ENCODE measurements at regions not wholly inside any gene's neighbourhood (a gene's known extent, or its start where the extent isn't known, plus 50 kb on each side); places are given as distances from the start of the nearest gene placed in this dataset.

- H3K27ac ChIP-seq (ENCODE audit: low read depth, low read length), result no peak overlapping the region
- H3K23ac ChIP-seq (ENCODE audit: low read length), result no peak overlapping the region
- no peak overlapping the region for H3K14ac ChIP-seq (ENCODE audit: low read length)
- H3K79me2 ChIP-seq (ENCODE audit: control insufficient read depth, insufficient read depth, low read length, poor library complexity), result no peaks in the 10 kb centered on the region
- no peak overlapping the region for H4K91ac ChIP-seq (ENCODE audit: low read depth, low read length)
- H3K4me2 ChIP-seq (ENCODE audit: low read length), result no peak overlapping the region
- no peak overlapping the region for H3K18ac ChIP-seq (ENCODE audit: low read length)
- no peak overlapping the region for H3K4ac ChIP-seq (ENCODE audit: low read depth, low read length)
- no peak overlapping the region for H4K12ac ChIP-seq (ENCODE audit: low read depth, low read length)
- H3K27me3 ChIP-seq (ENCODE audit: insufficient read depth, low read length), result no peaks in the 10 kb centered on the region
- H4K8ac ChIP-seq (ENCODE audit: low read depth, low read length), result no peak overlapping the region
- no peaks in the 10 kb centered on the region for H3K36me3 ChIP-seq (ENCODE audit: control insufficient read depth in 1 of 2, insufficient read depth in 2 of 2, low read length in 2 of 2)
- no peak overlapping the region for H3K9ac ChIP-seq (ENCODE audit: low read length)
- H2BK120ac ChIP-seq (ENCODE audit: insufficient read depth, low read length, poor library complexity), result no peak overlapping the region
- no peak for DNase-seq
- no peak overlapping the region for H3K4me3 ChIP-seq (ENCODE audit: low read depth, low read length)
- no peaks in the 10 kb centered on the region for H3K4me1 ChIP-seq (ENCODE audit: control insufficient read depth in 1 of 2, insufficient read depth in 2 of 2, low read length in 2 of 2)
- H2BK12ac ChIP-seq (ENCODE audit: low read length), result no peak overlapping the region
- no CpG with 5 or more reads among the region's 12 CpGs for WGBS (ENCODE audit: extremely low coverage, insufficient coverage, insufficient read length)
- H2BK5ac ChIP-seq (ENCODE audit: low read depth, low read length, poor library complexity), result no peak overlapping the region
- no peaks in the 10 kb centered on the region for H3K79me1 ChIP-seq (ENCODE audit: low read length)
- H2AK5ac ChIP-seq (ENCODE audit: low read length), result no peak overlapping the region
- H3K9me3 ChIP-seq (ENCODE audit: insufficient read depth, low read depth, low read length), result peaks cover 7% of the 10 kb centered on the region
- no peak overlapping the region for H2AFZ ChIP-seq (ENCODE audit: insufficient read depth, low read length, poor library complexity)
Measured at GRCh38 chr1:4554271-4554865, 100.0 kb upstream of the AJAP1 start.

GRCh38 chr1:4557949-4558348, 96.5 kb upstream of the AJAP1 start:
- H2BK120ac ChIP-seq (ENCODE audit: insufficient read depth, low read length, poor library complexity), result no peak overlapping the region
- no peak overlapping the region for H3K14ac ChIP-seq (ENCODE audit: low read length)
- H3K79me1 ChIP-seq (ENCODE audit: low read length), result no peaks in the 10 kb centered on the region
- DNase-seq, result no peak
- H2BK5ac ChIP-seq (ENCODE audit: low read depth, low read length, poor library complexity), result no peak overlapping the region
- H2AK5ac ChIP-seq (ENCODE audit: low read length), result no peak overlapping the region
- peaks cover 4% of the 10 kb centered on the region for H3K9me3 ChIP-seq (ENCODE audit: insufficient read depth, low read depth, low read length)
- H3K9ac ChIP-seq (ENCODE audit: low read length), result no peak overlapping the region
- H3K27me3 ChIP-seq (ENCODE audit: insufficient read depth, low read length), result no peaks in the 10 kb centered on the region
- H3K27ac ChIP-seq (ENCODE audit: low read depth, low read length), result no peak overlapping the region
- H2BK12ac ChIP-seq (ENCODE audit: low read length), result no peak overlapping the region
- no peak overlapping the region for H3K4me2 ChIP-seq (ENCODE audit: low read length)
- no peak overlapping the region for H3K23ac ChIP-seq (ENCODE audit: low read length)
- WGBS (ENCODE audit: extremely low coverage, insufficient coverage, insufficient read length), result no CpG with 5 or more reads among the region's 5 CpGs
- H4K12ac ChIP-seq (ENCODE audit: low read depth, low read length), result no peak overlapping the region
- no peak overlapping the region for H3K4ac ChIP-seq (ENCODE audit: low read depth, low read length)
- H3K36me3 ChIP-seq (ENCODE audit: control insufficient read depth in 1 of 2, insufficient read depth in 2 of 2, low read length in 2 of 2), result no peaks in the 10 kb centered on the region
- no peak overlapping the region for H3K4me3 ChIP-seq (ENCODE audit: low read depth, low read length)
- no peaks in the 10 kb centered on the region for H3K4me1 ChIP-seq (ENCODE audit: control insufficient read depth in 1 of 2, insufficient read depth in 2 of 2, low read length in 2 of 2)
- H4K91ac ChIP-seq (ENCODE audit: low read depth, low read length), result no peak overlapping the region
- no peak overlapping the region for H3K18ac ChIP-seq (ENCODE audit: low read length)
- H2AFZ ChIP-seq (ENCODE audit: insufficient read depth, low read length, poor library complexity), result no peak overlapping the region
- H3K79me2 ChIP-seq (ENCODE audit: control insufficient read depth, insufficient read depth, low read length, poor library complexity), result no peaks in the 10 kb centered on the region
- no peak overlapping the region for H4K8ac ChIP-seq (ENCODE audit: low read depth, low read length)

GRCh38 chr1:4561205-4561604, 93.2 kb upstream of the AJAP1 start:
- no CpG with 5 or more reads among the region's 10 CpGs for WGBS (ENCODE audit: extremely low coverage, insufficient coverage, insufficient read length)
- Histone ChIP-seq H4K91ac (ENCODE audit: low read depth, low read length) (no peak overlapping the region), H3K23ac (ENCODE audit: low read length) (no peak overlapping the region), H3K4ac (ENCODE audit: low read depth, low read length) (no peak overlapping the region), H4K12ac (ENCODE audit: low read depth, low read length) (no peak overlapping the region), H3K4me1 (ENCODE audit: control insufficient read depth in 1 of 2, insufficient read depth in 2 of 2, low read length in 2 of 2) (no peaks in the 10 kb centered on the region), H2BK120ac (ENCODE audit: insufficient read depth, low read length, poor library complexity) (no peak overlapping the region), H3K4me2 (ENCODE audit: low read length) (no peak overlapping the region), H3K27me3 (ENCODE audit: insufficient read depth, low read length) (no peaks in the 10 kb centered on the region), H3K79me2 (ENCODE audit: control insufficient read depth, insufficient read depth, low read length, poor library complexity) (no peaks in the 10 kb centered on the region), H4K8ac (ENCODE audit: low read depth, low read length) (no peak overlapping the region), H3K9me3 (ENCODE audit: insufficient read depth, low read depth, low read length) (peaks cover 7% of the 10 kb centered on the region), H3K14ac (ENCODE audit: low read length) (no peak overlapping the region), H2BK12ac (ENCODE audit: low read length) (no peak overlapping the region), H3K27ac (ENCODE audit: low read depth, low read length) (no peak overlapping the region), H2AFZ (ENCODE audit: insufficient read depth, low read length, poor library complexity) (no peak overlapping the region), H3K9ac (ENCODE audit: low read length) (no peak overlapping the region), H2BK5ac (ENCODE audit: low read depth, low read length, poor library complexity) (no peak overlapping the region), H3K4me3 (ENCODE audit: low read depth, low read length) (no peak overlapping the region), H3K79me1 (ENCODE audit: low read length) (no peaks in the 10 kb centered on the region), H3K36me3 (ENCODE audit: control insufficient read depth in 1 of 2, insufficient read depth in 2 of 2, low read length in 2 of 2) (no peaks in the 10 kb centered on the region), H2AK5ac (ENCODE audit: low read length) (no peak overlapping the region), H3K18ac (ENCODE audit: low read length) (no peak overlapping the region)
- DNase-seq, result no peak

GRCh38 chr1:4562321-4562720, 92.1 kb upstream of the AJAP1 start:
- Histone ChIP-seq H3K79me1 (ENCODE audit: low read length) (no peaks in the 10 kb centered on the region), H4K91ac (ENCODE audit: low read depth, low read length) (no peak overlapping the region), H2BK5ac (ENCODE audit: low read depth, low read length, poor library complexity) (no peak overlapping the region), H3K79me2 (ENCODE audit: control insufficient read depth, insufficient read depth, low read length, poor library complexity) (no peaks in the 10 kb centered on the region), H3K36me3 (ENCODE audit: control insufficient read depth in 1 of 2, insufficient read depth in 2 of 2, low read length in 2 of 2) (no peaks in the 10 kb centered on the region), H3K14ac (ENCODE audit: low read length) (no peak overlapping the region), H2BK120ac (ENCODE audit: insufficient read depth, low read length, poor library complexity) (no peak overlapping the region), H3K23ac (ENCODE audit: low read length) (no peak overlapping the region), H3K9me3 (ENCODE audit: insufficient read depth, low read depth, low read length) (peaks cover 7% of the 10 kb centered on the region), H3K4me2 (ENCODE audit: low read length) (no peak overlapping the region), H3K4me1 (ENCODE audit: control insufficient read depth in 1 of 2, insufficient read depth in 2 of 2, low read length in 2 of 2) (no peaks in the 10 kb centered on the region), H3K18ac (ENCODE audit: low read length) (no peak overlapping the region), H4K8ac (ENCODE audit: low read depth, low read length) (no peak overlapping the region), H2AK5ac (ENCODE audit: low read length) (no peak overlapping the region), H4K12ac (ENCODE audit: low read depth, low read length) (no peak overlapping the region), H3K4ac (ENCODE audit: low read depth, low read length) (no peak overlapping the region), H3K27me3 (ENCODE audit: insufficient read depth, low read length) (no peaks in the 10 kb centered on the region), H3K27ac (ENCODE audit: low read depth, low read length) (no peak overlapping the region), H3K4me3 (ENCODE audit: low read depth, low read length) (no peak overlapping the region), H2BK12ac (ENCODE audit: low read length) (no peak overlapping the region), H2AFZ (ENCODE audit: insufficient read depth, low read length, poor library complexity) (no peak overlapping the region), H3K9ac (ENCODE audit: low read length) (no peak overlapping the region)
- WGBS (ENCODE audit: extremely low coverage, insufficient coverage, insufficient read length), result no CpG with 5 or more reads among the region's 9 CpGs
- DNase-seq, result no peak

Measured in trophoblast cell (in vitro differentiated cells and primary cell).